HG03457 (cell line): ENCODE measurements at regions not wholly inside any gene's neighbourhood (a gene's known extent, or its start where the extent isn't known, plus 50 kb on each side); places are given as distances from the start of the nearest gene placed in this dataset.

Source experiments
- ATAC-seq: cut with Tn5 transposase; IDR thresholded peaks from one replicate; pipeline ENCODE4 v1.9.1; 2021; ENCODE audit warnings: moderate number of reproducible peaks; ENCODE audit not compliant: unreplicated experiment

- no peak for ATAC-seq
These were observed 301.4 kb upstream of the STXBP5 start for GRCh38 chr6:146902846-146903245.

GRCh38 chr6:146903451-146903850 is 300.8 kb upstream of the STXBP5 start:
- no peak for ATAC-seq

GRCh38 chr6:146904596-146904995 is 299.6 kb upstream of the STXBP5 start:
- no peak for ATAC-seq

- ATAC-seq = no peak
These were observed 299.0 kb upstream of the STXBP5 start for GRCh38 chr6:146905181-146905704.

- ATAC-seq = no peak
These were observed 295.4 kb upstream of the STXBP5 start for GRCh38 chr6:146908786-146909185.

GRCh38 chr6:146909376-146909775 is 294.8 kb upstream of the STXBP5 start:
- ATAC-seq = no peak

- no peak for ATAC-seq
These were observed 294.3 kb upstream of the STXBP5 start for GRCh38 chr6:146909886-146910285.

- ATAC-seq = no peak
These were observed 293.6 kb upstream of the STXBP5 start for GRCh38 chr6:146910611-146911010.

GRCh38 chr6:146911635-146912215 is 292.5 kb upstream of the STXBP5 start:
- ATAC-seq = no peak

- no peak for ATAC-seq
These were observed 291.2 kb upstream of the STXBP5 start for GRCh38 chr6:146912730-146913685.

GRCh38 chr6:146913842-146914488 is 290.3 kb upstream of the STXBP5 start:
- ATAC-seq = no peak

GRCh38 chr6:146914489-146915483 is 289.4 kb upstream of the STXBP5 start:
- no peak for ATAC-seq

GRCh38 chr6:146915671-146916127 is 288.5 kb upstream of the STXBP5 start:
- ATAC-seq = no peak

- ATAC-seq = no peak
These were observed 287.7 kb upstream of the STXBP5 start for GRCh38 chr6:146916435-146917025.

- no peak for ATAC-seq
These were observed 287.0 kb upstream of the STXBP5 start for GRCh38 chr6:146917182-146917581.

- no peak for ATAC-seq
These were observed 286.2 kb upstream of the STXBP5 start for GRCh38 chr6:146917979-146918378.

GRCh38 chr6:146919017-146919416 is 285.2 kb upstream of the STXBP5 start:
- no peak for ATAC-seq

- no peak for ATAC-seq
These were observed 280.9 kb upstream of the STXBP5 start for GRCh38 chr6:146923205-146923833.

- ATAC-seq = no peak
These were observed 278.4 kb upstream of the STXBP5 start for GRCh38 chr6:146925846-146926245.
